ENCODE measurements at regions not wholly inside any gene's neighbourhood (a gene's known extent, or its start where the extent isn't known, plus 50 kb on each side); places are given as distances from the start of the nearest gene placed in this dataset.

- no peak for TF ChIP-seq CTCF (IDR thresholded peaks at IDR 0.05; ENCODE audit: extremely low read depth in 1 of 2, insufficient read depth in 1 of 2, low read depth in 1 of 2, low read length in 2 of 2)
- TF ChIP-seq MYC (IDR thresholded peaks at IDR 0.05; ENCODE audit: low read depth, low read length) = no peak
- TF ChIP-seq POLR2AphosphoS5 (IDR thresholded peaks at IDR 0.05; ENCODE audit: insufficient read depth, low read depth, low read length) = no peak
- no peak for TF ChIP-seq POLR2A (IDR thresholded peaks at IDR 0.05; ENCODE audit: low read depth, low read length)
- TF ChIP-seq EZH2 (IDR thresholded peaks at IDR 0.05; ENCODE audit: borderline replicate concordance, low read depth, low read length, severe bottlenecking) = no peak
- TF ChIP-seq MAX (IDR thresholded peaks at IDR 0.05; ENCODE audit: insufficient read depth, insufficient read length) = no peak
- no peak for TF ChIP-seq JUN (IDR thresholded peaks at IDR 0.05; ENCODE audit: borderline replicate concordance, insufficient read depth, insufficient read length, low read depth)
- TF ChIP-seq FOS (IDR thresholded peaks at IDR 0.05; ENCODE audit: borderline replicate concordance, insufficient read depth, low read length) = no peak
Measured at GRCh38 chr1:193676996-193677549, 490.7 kb upstream of the B3GALT2 start.
